PC-9 (cell line): ENCODE measurements at regions not wholly inside any gene's neighbourhood (a gene's known extent, or its start where the extent isn't known, plus 50 kb on each side); places are given as distances from the start of the nearest gene placed in this dataset.

Source experiments
- BruUV-seq: library from RNA; stranded (reverse); fragments of 400-500 nt; replicated peaks from 2 replicates; lab custom pipeline; 2021; lab: Mats Ljungman, UMichigan
- CTCF ChIA-PET: fragments of 300-600 bp; sonication (Branson Sonifier 250); formaldehyde crosslinking; loops from one replicate; lab custom pipeline; 2022; ENCODE audit warnings: antibody characterized with exemption; lab: Charles Lee
- POLR2A ChIA-PET: fragments of 300-600 bp; sonication (Branson Sonifier 250); formaldehyde crosslinking; loops from one replicate; lab custom pipeline; 2022; ENCODE audit warnings: antibody characterized with exemption; ENCODE audit not compliant: unreplicated experiment; lab: Charles Lee
- DNase-seq, 2 experiments: peaks; one replicate each; pipeline versions ENCODE4 v3.0.0 to v3.0.0-alpha.2; 2015 to 2022; ENCODE audit warnings: mixed read lengths in 1 of 2
- H2AFZ ChIP-seq: fragments of 200-600 bp; sonication (generic); 2 replicates; pipeline ENCODE4 v1.8.1; 2017; ENCODE audit warnings: antibody characterized with exemption
- H3F3A ChIP-seq: fragments of 200-600 bp; sonication (generic); 2 replicates; pipeline ENCODE4 v1.8.1; 2017; ENCODE audit warnings: antibody characterized with exemption, mild to moderate bottlenecking, low read depth; ENCODE audit not compliant: insufficient read depth
- H3K27ac ChIP-seq: fragments of 200-600 bp; sonication (generic); 2 replicates; pipeline ENCODE4 v1.6.1; 2016; ENCODE audit warnings: mixed run types
- H3K27me3 ChIP-seq: fragments of 200-600 bp; sonication (generic); 2 replicates; pipeline ENCODE4 v1.6.1; 2016; ENCODE audit warnings: low read depth, mixed run types; ENCODE audit not compliant: insufficient read depth
- H3K36me3 ChIP-seq: fragments of 200-600 bp; sonication (generic); 2 replicates; pipeline ENCODE4 v1.6.1; 2016; ENCODE audit warnings: low read depth, mixed run types
- H3K4me1 ChIP-seq: fragments of 200-600 bp; sonication (generic); replicated peaks from 2 replicates; pipeline ENCODE4 v1.6.1; 2016; ENCODE audit warnings: mixed run types; ENCODE audit not compliant: insufficient read depth
- H3K4me2 ChIP-seq: fragments of 200-600 bp; sonication (generic); 2 replicates; pipeline ENCODE4 v1.6.1; 2017; ENCODE audit warnings: mixed run types
- H3K4me3 ChIP-seq: fragments of 200-600 bp; sonication (generic); 2 replicates; pipeline ENCODE4 v1.6.1; 2016; ENCODE audit warnings: mixed run types
- H3K79me2 ChIP-seq: fragments of 200-600 bp; sonication (generic); 2 replicates; pipeline ENCODE4 v1.6.1; 2017; ENCODE audit warnings: low read depth, mixed run types
- H3K9me2 ChIP-seq: fragments of 200-600 bp; sonication (generic); 2 replicates; pipeline ENCODE4 v1.8.1; 2017; ENCODE audit warnings: mild to moderate bottlenecking; ENCODE audit not compliant: insufficient read depth
- H3K9me3 ChIP-seq: fragments of 200-600 bp; sonication (generic); 2 replicates; pipeline ENCODE4 v1.8.1; 2016; ENCODE audit warnings: low read depth; ENCODE audit not compliant: insufficient read depth
- H4K20me1 ChIP-seq: fragments of 200-600 bp; sonication (generic); 2 replicates; pipeline ENCODE4 v1.8.1; 2017; ENCODE audit not compliant: insufficient read depth
- CTCF ChIP-seq: fragments of 200-600 bp; sonication (generic); conservative IDR thresholded peaks from 2 replicates; pipeline ENCODE4 v1.6.1; 2017; ENCODE audit warnings: mixed run types, antibody characterized with exemption, mild to moderate bottlenecking, moderate library complexity
- EZH2 ChIP-seq: fragments of 200-600 bp; sonication (generic); IDR thresholded peaks from 2 replicates; pipeline ENCODE4 v1.8.0; 2017; ENCODE audit warnings: antibody characterized with exemption, low read depth
- intact Hi-C: fragments of 100-400 bp; cut with micrococcal nuclease; formaldehyde crosslinking; loops from one replicate; pipeline ENCODE4 v1.10.0; 2022; ENCODE audit not compliant: unreplicated experiment

- no peaks in the 10 kb centered on the region for H3F3A ChIP-seq
- H3K27ac ChIP-seq, result no peak overlapping the region
- ChIA-PET CTCF (no interaction called here), POLR2A (interaction anchor here (0.7 kb wide), 1 partner anchor 390 kb away, joined by 7 read pairs; no protein-coding TSS in a partner anchor)
- no peak overlapping the region for H3K4me2 ChIP-seq
- no peaks in the 10 kb centered on the region for H4K20me1 ChIP-seq
- no peaks in the 10 kb centered on the region for H3K79me2 ChIP-seq
- H2AFZ ChIP-seq, result no peak overlapping the region
- no peaks in the 10 kb centered on the region for H3K27me3 ChIP-seq
- no peak for DNase-seq
- intact Hi-C loops, result no loop called here
- TF ChIP-seq EZH2 (no peak), CTCF (no peak)
- BruUV-seq, result no TSS peak
- H3K4me1 ChIP-seq, result no peaks in the 10 kb centered on the region
- no peaks in the 10 kb centered on the region for H3K36me3 ChIP-seq
- no peaks in the 10 kb centered on the region for H3K9me3 ChIP-seq
- no peaks in the 10 kb centered on the region for H3K9me2 ChIP-seq
- no peak overlapping the region for H3K4me3 ChIP-seq
These were observed 129.5 kb upstream of the MYO3A start for GRCh38 chr10:25804505-25804904.

- Histone ChIP-seq H3K9me3 (no peaks in the 10 kb centered on the region), H3K27ac (no peak overlapping the region), H4K20me1 (no peaks in the 10 kb centered on the region), H3K4me3 (no peak overlapping the region), H3K4me2 (no peak overlapping the region), H3F3A (no peaks in the 10 kb centered on the region), H3K9me2 (no peaks in the 10 kb centered on the region), H2AFZ (no peak overlapping the region), H3K4me1 (no peaks in the 10 kb centered on the region), H3K27me3 (no peaks in the 10 kb centered on the region; the same call in 1 of the 2 replicates), H3K79me2 (no peaks in the 10 kb centered on the region), H3K36me3 (no peaks in the 10 kb centered on the region)
- intact Hi-C loops, result no loop called here
- CTCF ChIA-PET, result no interaction called here
- DNase-seq, result no peak
- BruUV-seq, result no TSS peak
- TF ChIP-seq EZH2 (no peak), CTCF (no peak)
- POLR2A ChIA-PET, result no interaction called here
These were observed 128.0 kb upstream of the MYO3A start for GRCh38 chr10:25805986-25806385.

DNA sequence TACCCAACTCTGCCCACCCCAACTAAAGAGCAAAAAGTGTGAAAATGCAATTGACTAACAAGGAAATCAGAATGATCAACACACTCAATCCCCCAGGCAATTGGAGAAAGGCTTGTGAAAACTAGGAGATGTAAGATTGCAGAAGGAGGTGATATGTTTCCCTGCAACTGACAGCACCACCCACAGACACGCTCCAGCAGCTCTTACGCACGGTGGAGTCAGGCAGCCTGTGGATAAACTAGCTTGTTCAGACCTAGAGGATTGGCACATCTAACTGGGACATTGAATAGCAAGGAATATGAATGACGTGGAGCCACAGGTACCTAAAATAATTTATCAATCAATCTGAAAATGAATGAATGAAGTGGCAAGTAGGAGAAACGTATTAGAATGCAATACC, 125.7 kb upstream of the MYO3A start:
- H3K4me3 ChIP-seq, result no peak overlapping the region
- H3F3A ChIP-seq, result no peaks in the 10 kb centered on the region
- CTCF ChIA-PET, result no interaction called here
- intact Hi-C loops, result no loop called here
- H2AFZ ChIP-seq, result no peak overlapping the region
- no TSS peak for BruUV-seq
- H3K9me3 ChIP-seq, result no peaks in the 10 kb centered on the region
- no peaks in the 10 kb centered on the region for H3K36me3 ChIP-seq
- H3K4me2 ChIP-seq, result no peak overlapping the region
- H3K27ac ChIP-seq, result no peak overlapping the region
- H3K27me3 ChIP-seq, result no peaks in the 10 kb centered on the region; the same call in 1 of the 2 replicates
- POLR2A ChIA-PET, result no interaction called here
- DNase-seq, result no peak
- no peaks in the 10 kb centered on the region for H3K4me1 ChIP-seq
- H4K20me1 ChIP-seq, result no peaks in the 10 kb centered on the region
- no peaks in the 10 kb centered on the region for H3K9me2 ChIP-seq
- TF ChIP-seq CTCF (no peak), EZH2 (no peak)
- no peaks in the 10 kb centered on the region for H3K79me2 ChIP-seq
